ENCODE measurements at regions not wholly inside any gene's neighbourhood (a gene's known extent, or its start where the extent isn't known, plus 50 kb on each side); places are given as distances from the start of the nearest gene placed in this dataset.

- POLR2A ChIA-PET = no interaction called here
- H3K4me3 ChIP-seq (ENCODE audit: low read depth, low read length) = no peak overlapping the region
- CTCF ChIA-PET = interaction anchor here (0.7 kb wide), 1 partner anchor 147 kb away, joined by 3 read pairs; no protein-coding TSS in a partner anchor
- H3K4me1 ChIP-seq (ENCODE audit: control insufficient read depth, insufficient read depth, low read length) = no peaks in the 10 kb centered on the region
- no peaks in the 10 kb centered on the region for H3K9me3 ChIP-seq (ENCODE audit: control insufficient read depth, insufficient read depth, low read depth, low read length)
- TF ChIP-seq AEBP2 (tag by site-specific recombination; IDR thresholded peaks at IDR 0.05; ENCODE audit: borderline replicate concordance) (no peak), ZBTB1 (tag by site-specific recombination; IDR thresholded peaks at IDR 0.05) (no peak), ZNF664 (tag by site-specific recombination; IDR thresholded peaks at IDR 0.05) (no peak), PRDM6 (tag by site-specific recombination; IDR thresholded peaks at IDR 0.05) (no peak), ZNF19 (tag by site-specific recombination; IDR thresholded peaks at IDR 0.05; ENCODE audit: low read depth) (no peak)
- no peaks in the 10 kb centered on the region for H3K36me3 ChIP-seq (ENCODE audit: control insufficient read depth in 2 of 2, insufficient read depth in 1 of 2, low read length in 2 of 2)
- no peak overlapping the region for H3K27ac ChIP-seq (ENCODE audit: extremely low read depth, low read depth, low read length)
These were observed 375.8 kb downstream of the RBM43 start for GRCh38 chr2:150885774-150886386.

- H3K36me3 ChIP-seq (ENCODE audit: control insufficient read depth in 2 of 2, insufficient read depth in 1 of 2, low read length in 2 of 2) = no peaks in the 10 kb centered on the region
- POLR2A ChIA-PET = no interaction called here
- no peak overlapping the region for H3K4me3 ChIP-seq (ENCODE audit: low read depth, low read length)
- H3K4me1 ChIP-seq (ENCODE audit: control insufficient read depth, insufficient read depth, low read length) = no peaks in the 10 kb centered on the region
- CTCF ChIA-PET = interaction anchor here (0.7 kb wide), 1 partner anchor 147 kb away, joined by 3 read pairs; no protein-coding TSS in a partner anchor
- no peaks in the 10 kb centered on the region for H3K9me3 ChIP-seq (ENCODE audit: control insufficient read depth, insufficient read depth, low read depth, low read length)
- no peak overlapping the region for H3K27ac ChIP-seq (ENCODE audit: extremely low read depth, low read depth, low read length)
- TF ChIP-seq ZNF311 (tag by site-specific recombination; IDR thresholded peaks at IDR 0.05; ENCODE audit: borderline replicate concordance) (no peak), REST (tag by site-specific recombination; IDR thresholded peaks at IDR 0.05) (no peak), ZNF701 (tag by site-specific recombination; IDR thresholded peaks at IDR 0.05) (no peak), ZNF692 (tag by site-specific recombination; IDR thresholded peaks at IDR 0.05) (no peak), BCL6B (tag by site-specific recombination; IDR thresholded peaks at IDR 0.05) (no peak), ZNF280D (tag by site-specific recombination; IDR thresholded peaks at IDR 0.05) (no peak), SALL2 (tag by site-specific recombination; IDR thresholded peaks at IDR 0.05; ENCODE audit: borderline replicate concordance) (no peak), ZSCAN16 (tag by site-specific recombination; IDR thresholded peaks at IDR 0.05) (no peak), ZNF600 (tag by site-specific recombination; IDR thresholded peaks at IDR 0.05) (no peak), ZNF623 (tag by site-specific recombination; IDR thresholded peaks at IDR 0.05) (no peak), ZNF426 (tag by site-specific recombination; IDR thresholded peaks at IDR 0.05) (no peak)
These were observed 376.4 kb downstream of the RBM43 start for GRCh38 chr2:150885236-150885635.

Data from HEK293 (cell line).